Liver (tissue), 8 donors: ENCODE measurements at regions not wholly inside any gene's neighbourhood (a gene's known extent, or its start where the extent isn't known, plus 50 kb on each side); places are given as distances from the start of the nearest gene placed in this dataset.

ENCODE experiments used
- DNase-seq: peaks from one replicate; pipeline ENCODE4 v3.0.0-alpha.2; 2017; ENCODE audit warnings: low spot score
- H3K27ac ChIP-seq, 2 donors: one replicate each; pipeline ENCODE4 v1.7.0; 2013; ENCODE audit warnings: inconsistent platforms in 2 of 2, low read length in 2 of 2, control low read depth in 1 of 2, low read depth in 1 of 2, mild to moderate bottlenecking in 1 of 2
- H3K27me3 ChIP-seq, 4 donors: one replicate each; pipeline versions ENCODE4 v1.6.1 to v1.7.0; 2013; ENCODE audit warnings: low read length in 3 of 4, inconsistent platforms in 1 of 4, mild to moderate bottlenecking in 1 of 4, moderate library complexity in 1 of 4; ENCODE audit not compliant: control insufficient read depth in 4 of 4, insufficient read depth in 4 of 4
- H3K36me3 ChIP-seq, 4 donors: one replicate each; pipeline versions ENCODE4 v1.6.1 to v1.7.0; 2013; ENCODE audit warnings: low read length in 3 of 4, mild to moderate bottlenecking in 3 of 4, low read depth in 1 of 4, moderate library complexity in 1 of 4; ENCODE audit not compliant: control insufficient read depth in 4 of 4, insufficient read depth in 3 of 4
- H3K4me1 ChIP-seq, 4 donors: one replicate each; pipeline versions ENCODE4 v1.6.1 to v1.7.0; 2013; ENCODE audit warnings: low read length in 3 of 4, mild to moderate bottlenecking in 3 of 4, moderate library complexity in 1 of 4; ENCODE audit not compliant: control insufficient read depth in 4 of 4, insufficient read depth in 4 of 4
- H3K4me3 ChIP-seq, 3 donors: one replicate each; pipeline versions ENCODE4 v1.6.1 to v1.7.0; 2013; ENCODE audit warnings: low read length in 3 of 3, control low read depth in 1 of 3, low read depth in 1 of 3, mild to moderate bottlenecking in 1 of 3
- H3K9ac ChIP-seq, 2 donors: one replicate each; pipeline ENCODE4 v1.7.0; 2013; ENCODE audit warnings: low read length in 2 of 2, mild to moderate bottlenecking in 2 of 2, moderate library complexity in 2 of 2, control low read depth in 1 of 2, low read depth in 1 of 2
- H3K9me3 ChIP-seq, 4 donors: one replicate each; pipeline versions ENCODE4 v1.6.1 to v1.7.0; 2013; ENCODE audit warnings: low read length in 3 of 4; ENCODE audit not compliant: control insufficient read depth in 4 of 4
- ATF3 ChIP-seq: IDR thresholded peaks from 2 replicates; pipeline ENCODE4 v1.6.1; 2016; ENCODE audit warnings: antibody characterized with exemption
- CTCF ChIP-seq: fragments of 150-350 bp; IDR thresholded peaks from 2 replicates; pipeline ENCODE4 v1.5.1; 2017; ENCODE audit warnings: improper control_type of control experiment, low read depth, low read length; ENCODE audit not compliant: missing input control
- EGR1 ChIP-seq, 2 donors: IDR thresholded peaks; 2 replicates each; pipeline ENCODE4 v1.6.1; 2016 to 2018; ENCODE audit warnings: antibody characterized with exemption in 2 of 2, low read depth in 2 of 2
- FOXA1 ChIP-seq: IDR thresholded peaks from 2 replicates; pipeline ENCODE4 v1.6.1; 2016; ENCODE audit warnings: antibody characterized with exemption
- FOXA2 ChIP-seq: IDR thresholded peaks from 2 replicates; pipeline ENCODE4 v1.6.1; 2016; ENCODE audit warnings: antibody characterized with exemption
- GABPA ChIP-seq, 2 donors: IDR thresholded peaks in 1 of 2; conservative IDR thresholded peaks in 1 of 2; 2 replicates each; pipeline ENCODE4 v1.6.1; 2016; ENCODE audit warnings: antibody characterized with exemption in 2 of 2, mild to moderate bottlenecking in 1 of 2, moderate library complexity in 1 of 2
- HNF4A ChIP-seq, 2 donors: conservative IDR thresholded peaks; 2 replicates each; pipeline ENCODE4 v1.6.1; 2016; ENCODE audit warnings: antibody characterized with exemption in 2 of 2, mild to moderate bottlenecking in 2 of 2
- HNF4G ChIP-seq: IDR thresholded peaks from 2 replicates; pipeline ENCODE4 v1.6.1; 2016; ENCODE audit warnings: antibody characterized with exemption
- JUND ChIP-seq, 2 donors: IDR thresholded peaks; 2 replicates each; pipeline ENCODE4 v1.6.1; 2016; ENCODE audit warnings: antibody characterized with exemption in 2 of 2
- MAX ChIP-seq: IDR thresholded peaks from 2 replicates; pipeline ENCODE4 v1.6.1; 2016; ENCODE audit warnings: antibody characterized with exemption
- NR2F2 ChIP-seq: IDR thresholded peaks from 2 replicates; pipeline ENCODE4 v1.6.1; 2016; ENCODE audit warnings: antibody characterized with exemption
- RAD21 ChIP-seq, 2 donors: IDR thresholded peaks; 2 replicates each; pipeline ENCODE4 v1.6.1; 2016; ENCODE audit warnings: antibody characterized with exemption in 2 of 2, mild to moderate bottlenecking in 2 of 2
- REST ChIP-seq: IDR thresholded peaks from 2 replicates; pipeline ENCODE4 v1.6.1; 2016; ENCODE audit warnings: antibody characterized with exemption, mild to moderate bottlenecking
- RXRA ChIP-seq, 2 donors: IDR thresholded peaks; 2 replicates each; pipeline ENCODE4 v1.6.1; 2017 to 2018; ENCODE audit warnings: antibody characterized with exemption in 2 of 2, mild to moderate bottlenecking in 1 of 2
- SP1 ChIP-seq: IDR thresholded peaks from 2 replicates; pipeline ENCODE4 v1.6.1; 2018; ENCODE audit warnings: antibody characterized with exemption, mild to moderate bottlenecking
- TAF1 ChIP-seq: conservative IDR thresholded peaks from 2 replicates; pipeline ENCODE4 v1.6.1; 2016; ENCODE audit warnings: antibody characterized with exemption, mild to moderate bottlenecking
- YY1 ChIP-seq: IDR thresholded peaks from 2 replicates; pipeline ENCODE4 v1.6.1; 2016; ENCODE audit warnings: antibody characterized with exemption, mild to moderate bottlenecking
- ZBTB33 ChIP-seq: IDR thresholded peaks from 2 replicates; pipeline ENCODE4 v1.6.1; 2016; ENCODE audit warnings: antibody characterized with exemption
- WGBS: extraction: QIAGEN DNeasy Blood & Tissue Kit; methylation state at CpG from one replicate; pipeline ENCODE4 v1.1.7; 2013; 5-methylcytosine and 5-hydroxymethylcytosine counted together
- donor health status: healthy.
- donor health status: healthy.
- donor health status: healthy.
- donor health status: healthy.
- donor health status: healthy.

GRCh38 chr4:137025484-137026059 is 506.7 kb downstream of the PCDH18 start:
- 65% methylated on average over 5 of the region's 5 CpGs for WGBS

More at GRCh38 chr4:137025484-137026059, 506.7 kb downstream of the PCDH18 start:
- Histone ChIP-seq H3K4me3 (no peak overlapping the region), H3K36me3 (no peaks in the 10 kb centered on the region), H3K27ac (no peak overlapping the region), H3K9ac (no peak overlapping the region), H3K9me3 (no peaks in the 10 kb centered on the region), H3K4me1 (no peaks in the 10 kb centered on the region), H3K27me3 (no peaks in the 10 kb centered on the region)
- TF ChIP-seq MAX: no peak
- no peak for TF ChIP-seq ZBTB33
- no peak for TF ChIP-seq CTCF
- TF ChIP-seq HNF4A (conservative IDR thresholded peaks at IDR 0.05): no peak
- no peak for TF ChIP-seq YY1
- no peak for TF ChIP-seq GABPA (IDR thresholded peaks at IDR 0.05 in 1 of 2, conservative IDR thresholded peaks at IDR 0.05 in 1 of 2)
- TF ChIP-seq NR2F2: no peak
- no peak for TF ChIP-seq SP1
- TF ChIP-seq RXRA (IDR thresholded peaks at IDR 0.05): no peak
- TF ChIP-seq RAD21 (IDR thresholded peaks at IDR 0.05): no peak
- TF ChIP-seq HNF4G: no peak
- no peak for TF ChIP-seq JUND (IDR thresholded peaks at IDR 0.05)
- TF ChIP-seq EGR1 (IDR thresholded peaks at IDR 0.05; ENCODE audit: low read depth in 2 of 2): no peak
- TF ChIP-seq TAF1: no peak
- TF ChIP-seq REST: no peak
- no peak for TF ChIP-seq FOXA2
- TF ChIP-seq FOXA1: no peak
- no peak for TF ChIP-seq ATF3
- DNase-seq: no peak
